A549 (cell line): ENCODE measurements at regions not wholly inside any gene's neighbourhood (a gene's known extent, or its start where the extent isn't known, plus 50 kb on each side); places are given as distances from the start of the nearest gene placed in this dataset.

Experiments
- ATAC-seq, 2 experiments: fragments of 200-7000 bp in 1 of 2; fragments of >200 bp in 1 of 2; cut with Nextera tagmentation in 1 of 2; cut with Tn5 transposase in 1 of 2; 3 replicates each; pipeline versions ENCODE4 v1.8.0 to v1.9.1; 2018 to 2020; ENCODE audit warnings: mild to moderate bottlenecking in 1 of 2, moderate library complexity in 1 of 2
- CTCF ChIA-PET: fragments of 300-600 bp; sonication (Branson Sonifier 250); formaldehyde crosslinking; extraction: SDS; loops from one replicate; lab custom pipeline; 2021; ENCODE audit warnings: antibody characterized with exemption, inconsistent platforms; lab: Yijun Ruan, JAX
- POLR2A ChIA-PET: fragments of 350-600 bp; formaldehyde crosslinking; extraction: SDS; loops from one replicate; lab custom pipeline; 2021; ENCODE audit warnings: antibody characterized with exemption, inconsistent platforms; lab: Yijun Ruan, JAX
- DNase-seq, 2 experiments: peaks; one replicate each; pipeline versions ENCODE4 v3.0.0 to v3.0.0-alpha.2; 2011 to 2016; ENCODE audit warnings: low read depth in 1 of 2, low spot score in 1 of 2
- FAIRE-seq: peaks from 2 replicates; lab custom pipeline; 2011; peaks lifted over from hg19 to GRCh38; lab: Jason Lieb, UNC
- H3K27ac ChIP-seq, 2 experiments: fragments of >200 bp; sonication (Bioruptor Twin); formaldehyde crosslinking; 3 replicates each; pipeline ENCODE4 v1.5.1; 2016 to 2017
- H3K4me1 ChIP-seq: fragments of >200 bp; sonication (Bioruptor Twin); formaldehyde crosslinking; 3 replicates; pipeline ENCODE4 v1.6.1; 2016
- H3K4me2 ChIP-seq: fragments of >200 bp; sonication (Bioruptor Twin); formaldehyde crosslinking; 3 replicates; pipeline ENCODE4 v1.6.1; 2016
- H3K4me3 ChIP-seq: fragments of >200 bp; sonication (Bioruptor Twin); formaldehyde crosslinking; 3 replicates; pipeline ENCODE4 v1.5.1; 2016
- H3K9me3 ChIP-seq: fragments of >200 bp; sonication (Bioruptor Twin); formaldehyde crosslinking; 3 replicates; pipeline ENCODE4 v1.6.1; 2016
- ATOH8 ChIP-seq: fragments of 250-450 bp; sonication (Bioruptor Pico); IDR thresholded peaks from 2 replicates; pipeline ENCODE4 v1.5.0; 2020; ENCODE audit warnings: low read depth, mild to moderate bottlenecking, moderate library complexity
- BCL3 ChIP-seq: fragments of >200 bp; sonication (Bioruptor Twin); formaldehyde crosslinking; IDR thresholded peaks from 3 replicates; pipeline ENCODE4 v1.6.1; 2016
- CTCF ChIP-seq: fragments of >200 bp; sonication (Bioruptor Twin); formaldehyde crosslinking; IDR thresholded peaks from 3 replicates; pipeline ENCODE4 v1.5.1; 2016
- EHMT2 ChIP-seq: fragments of 200-600 bp; sonication (generic); IDR thresholded peaks from 2 replicates; pipeline ENCODE4 v1.6.1; 2016; ENCODE audit warnings: antibody characterized with exemption, low read depth, mild to moderate bottlenecking, moderate library complexity
- EP300 ChIP-seq, 2 experiments: fragments of >200 bp; sonication (Bioruptor Twin); formaldehyde crosslinking; IDR thresholded peaks; 2 replicates in 1 of 2; 3 replicates in 1 of 2; pipeline ENCODE4 v1.6.1; 2016 to 2017
- ESRRA ChIP-seq: fragments of 150-350 bp; IDR thresholded peaks from 2 replicates; pipeline ENCODE4 v1.6.1; 2014; ENCODE audit warnings: mild to moderate bottlenecking, low read length, borderline replicate concordance
- HES2 ChIP-seq: fragments of >200 bp; sonication (Bioruptor Twin); formaldehyde crosslinking; IDR thresholded peaks from 2 replicates; pipeline ENCODE4 v1.6.1; 2016
- HOXA7 ChIP-seq: fragments of 250-450 bp; sonication (Bioruptor Pico); IDR thresholded peaks from 2 replicates; pipeline ENCODE4 v1.5.0; 2020; ENCODE audit warnings: mild to moderate bottlenecking, moderate library complexity
- HOXB13 ChIP-seq: fragments of 250-450 bp; sonication (Bioruptor Pico); IDR thresholded peaks from 2 replicates; pipeline ENCODE4 v1.5.0; 2020; ENCODE audit warnings: low read depth, mild to moderate bottlenecking, moderate library complexity
- HOXB5 ChIP-seq: fragments of 250-450 bp; sonication (Bioruptor Pico); IDR thresholded peaks from 2 replicates; pipeline ENCODE4 v1.5.0; 2020; ENCODE audit warnings: mild to moderate bottlenecking, moderate library complexity
- JUN ChIP-seq, 2 experiments: fragments of >200 bp; sonication (Bioruptor Twin); formaldehyde crosslinking; IDR thresholded peaks; 2 replicates in 1 of 2; 3 replicates in 1 of 2; pipeline ENCODE4 v1.6.1; 2016 to 2017
- JUNB ChIP-seq: fragments of >200 bp; sonication (Bioruptor Twin); formaldehyde crosslinking; IDR thresholded peaks from 2 replicates; pipeline ENCODE4 v1.6.1; 2016
- KDM5A ChIP-seq: fragments of 200-600 bp; sonication (generic); IDR thresholded peaks from 2 replicates; pipeline ENCODE4 v1.6.1; 2016; ENCODE audit warnings: antibody characterized with exemption, mild to moderate bottlenecking
- MYC ChIP-seq: IDR thresholded peaks from 2 replicates; pipeline ENCODE4 v1.6.1; 2012; ENCODE audit warnings: mild to moderate bottlenecking, inconsistent platforms, low read length, improper control_type of control experiment, borderline replicate concordance
- NFE2L2 ChIP-seq: fragments of 150-350 bp; conservative IDR thresholded peaks from 2 replicates; pipeline ENCODE4 v1.6.1; 2014; ENCODE audit warnings: low read length
- NPAS2 ChIP-seq: fragments of 250-450 bp; sonication (Bioruptor Pico); IDR thresholded peaks from 2 replicates; pipeline ENCODE4 v1.8.0; 2022; ENCODE audit warnings: mild to moderate bottlenecking, moderate library complexity, borderline replicate concordance
- NR3C1 ChIP-seq: fragments of >200 bp; sonication (Bioruptor Twin); formaldehyde crosslinking; IDR thresholded peaks from 3 replicates; pipeline ENCODE4 v1.6.1; 2017
- PHF8 ChIP-seq: fragments of 200-600 bp; sonication (generic); IDR thresholded peaks from 2 replicates; pipeline ENCODE4 v1.6.1; 2016; ENCODE audit warnings: low read depth, mild to moderate bottlenecking, antibody characterized with exemption, moderate library complexity, borderline replicate concordance
- POLR2A ChIP-seq: IDR thresholded peaks from 2 replicates; pipeline ENCODE4 v1.6.1; 2012; ENCODE audit warnings: mild to moderate bottlenecking, low read length
- RARB ChIP-seq: fragments of 250-450 bp; sonication (Bioruptor Pico); IDR thresholded peaks from 2 replicates; pipeline ENCODE4 v1.8.0; 2021; ENCODE audit warnings: mild to moderate bottlenecking, moderate library complexity
- RNF2 ChIP-seq: fragments of 200-600 bp; sonication (generic); IDR thresholded peaks from 2 replicates; pipeline ENCODE4 v1.6.1; 2016; ENCODE audit warnings: low read depth, mild to moderate bottlenecking, antibody characterized with exemption, moderate library complexity, borderline replicate concordance
- SMC3 ChIP-seq: fragments of >200 bp; sonication (Bioruptor Twin); formaldehyde crosslinking; IDR thresholded peaks from 3 replicates; pipeline ENCODE4 v1.6.1; 2018; ENCODE audit warnings: inconsistent platforms
- ZC3H11A ChIP-seq: fragments of 450-650 bp; IDR thresholded peaks from 2 replicates; pipeline ENCODE4 v1.6.1; 2014; ENCODE audit warnings: antibody characterized with exemption, mild to moderate bottlenecking
- ZFP36 ChIP-seq: fragments of 450-650 bp; IDR thresholded peaks from 2 replicates; pipeline ENCODE4 v1.6.1; 2014; ENCODE audit warnings: borderline replicate concordance; ENCODE audit not compliant: partially characterized antibody
- ZSCAN20 ChIP-seq: fragments of 250-450 bp; sonication (Bioruptor Pico); IDR thresholded peaks from 2 replicates; pipeline ENCODE4 v1.8.0; 2022; ENCODE audit warnings: mild to moderate bottlenecking, moderate library complexity
- TF ChIP-seq, protein P1 (sequence below): IDR thresholded peaks from 2 replicates; pipeline ENCODE4 v1.6.1; 2012
- TF ChIP-seq, protein P2 (sequence below): fragments of 150-350 bp; IDR thresholded peaks from 2 replicates; pipeline ENCODE4 v1.6.1; 2014; ENCODE audit warnings: low read depth, mild to moderate bottlenecking, low read length
- TF ChIP-seq, protein P3 (sequence below): fragments of 200-600 bp; sonication (generic); IDR thresholded peaks from 2 replicates; pipeline ENCODE4 v1.6.1; 2016; ENCODE audit warnings: antibody characterized with exemption, mild to moderate bottlenecking, moderate library complexity

DNA sequence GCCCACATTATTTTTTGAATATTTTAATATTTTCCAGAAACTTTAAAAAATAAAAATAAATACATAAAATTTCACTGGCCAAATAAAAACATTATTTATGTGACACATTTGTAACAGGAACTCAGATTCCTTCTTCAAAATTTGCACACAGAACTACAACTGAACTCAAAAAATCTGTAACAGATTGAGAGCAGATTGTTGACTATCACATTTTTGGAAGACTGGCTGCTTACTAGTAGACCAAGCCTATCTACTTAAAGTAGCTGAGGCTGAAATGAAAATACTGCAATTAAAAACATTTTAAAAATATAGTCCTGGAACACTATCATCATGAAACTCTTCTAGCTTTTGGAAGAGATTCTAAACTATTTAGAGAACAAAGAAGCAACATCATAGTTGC is 203.9 kb downstream of the SH3BGRL start:
- Histone ChIP-seq H3K4me1 (no peaks in the 10 kb centered on the region), H3K27ac (no peak overlapping the region), H3K4me2 (no peak overlapping the region), H3K4me3 (no peak overlapping the region), H3K9me3 (no peaks in the 10 kb centered on the region)
- FAIRE-seq (no peak), ATAC-seq (no peak), DNase-seq (no peak)
- TF ChIP-seq SMC3 (no peak), RNF2 (no peak), JUNB (no peak), JUN (IDR thresholded peaks at IDR 0.05) (no peak), EP300 (IDR thresholded peaks at IDR 0.05) (no peak), ZC3H11A (no peak), ZSCAN20 (CRISPR knock-in tag) (no peak), NR3C1 (no peak), NFE2L2 (no peak), HES2 (no peak), PHF8 (no peak)
- TF ChIP-seq, protein P1, sequence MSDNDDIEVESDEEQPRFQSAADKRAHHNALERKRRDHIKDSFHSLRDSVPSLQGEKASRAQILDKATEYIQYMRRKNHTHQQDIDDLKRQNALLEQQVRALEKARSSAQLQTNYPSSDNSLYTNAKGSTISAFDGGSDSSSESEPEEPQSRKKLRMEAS, result no peak
- TF ChIP-seq, protein P2, sequence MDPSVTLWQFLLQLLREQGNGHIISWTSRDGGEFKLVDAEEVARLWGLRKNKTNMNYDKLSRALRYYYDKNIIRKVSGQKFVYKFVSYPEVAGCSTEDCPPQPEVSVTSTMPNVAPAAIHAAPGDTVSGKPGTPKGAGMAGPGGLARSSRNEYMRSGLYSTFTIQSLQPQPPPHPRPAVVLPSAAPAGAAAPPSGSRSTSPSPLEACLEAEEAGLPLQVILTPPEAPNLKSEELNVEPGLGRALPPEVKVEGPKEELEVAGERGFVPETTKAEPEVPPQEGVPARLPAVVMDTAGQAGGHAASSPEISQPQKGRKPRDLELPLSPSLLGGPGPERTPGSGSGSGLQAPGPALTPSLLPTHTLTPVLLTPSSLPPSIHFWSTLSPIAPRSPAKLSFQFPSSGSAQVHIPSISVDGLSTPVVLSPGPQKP, result no peak
- CTCF ChIA-PET, result no interaction called here
- POLR2A ChIA-PET, result no interaction called here

DNA sequence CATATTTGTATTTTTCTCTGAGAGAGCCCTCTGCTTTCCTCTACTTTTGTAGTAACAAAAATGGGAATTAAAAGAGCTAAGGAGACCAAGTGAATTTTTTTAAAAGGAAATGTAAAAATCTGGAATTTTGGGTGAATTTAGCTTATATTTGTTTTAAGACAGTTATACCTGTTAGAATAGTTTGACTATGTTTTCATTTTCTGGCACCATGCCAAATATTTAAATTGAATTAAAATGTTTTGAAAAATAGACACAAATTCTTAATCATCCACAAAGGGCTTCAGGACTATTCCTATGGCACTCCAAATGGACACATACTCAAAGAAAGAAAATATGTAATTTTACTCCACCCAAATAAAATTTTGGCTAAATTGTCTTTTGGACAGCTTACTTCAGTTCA is 209.6 kb downstream of the SH3BGRL start:
- H3K27ac ChIP-seq, result no peak overlapping the region
- H3K4me3 ChIP-seq, result no peak overlapping the region
- no peak for DNase-seq
- no peaks in the 10 kb centered on the region for H3K4me1 ChIP-seq
- no peaks in the 10 kb centered on the region for H3K9me3 ChIP-seq
- TF ChIP-seq, protein P3, sequence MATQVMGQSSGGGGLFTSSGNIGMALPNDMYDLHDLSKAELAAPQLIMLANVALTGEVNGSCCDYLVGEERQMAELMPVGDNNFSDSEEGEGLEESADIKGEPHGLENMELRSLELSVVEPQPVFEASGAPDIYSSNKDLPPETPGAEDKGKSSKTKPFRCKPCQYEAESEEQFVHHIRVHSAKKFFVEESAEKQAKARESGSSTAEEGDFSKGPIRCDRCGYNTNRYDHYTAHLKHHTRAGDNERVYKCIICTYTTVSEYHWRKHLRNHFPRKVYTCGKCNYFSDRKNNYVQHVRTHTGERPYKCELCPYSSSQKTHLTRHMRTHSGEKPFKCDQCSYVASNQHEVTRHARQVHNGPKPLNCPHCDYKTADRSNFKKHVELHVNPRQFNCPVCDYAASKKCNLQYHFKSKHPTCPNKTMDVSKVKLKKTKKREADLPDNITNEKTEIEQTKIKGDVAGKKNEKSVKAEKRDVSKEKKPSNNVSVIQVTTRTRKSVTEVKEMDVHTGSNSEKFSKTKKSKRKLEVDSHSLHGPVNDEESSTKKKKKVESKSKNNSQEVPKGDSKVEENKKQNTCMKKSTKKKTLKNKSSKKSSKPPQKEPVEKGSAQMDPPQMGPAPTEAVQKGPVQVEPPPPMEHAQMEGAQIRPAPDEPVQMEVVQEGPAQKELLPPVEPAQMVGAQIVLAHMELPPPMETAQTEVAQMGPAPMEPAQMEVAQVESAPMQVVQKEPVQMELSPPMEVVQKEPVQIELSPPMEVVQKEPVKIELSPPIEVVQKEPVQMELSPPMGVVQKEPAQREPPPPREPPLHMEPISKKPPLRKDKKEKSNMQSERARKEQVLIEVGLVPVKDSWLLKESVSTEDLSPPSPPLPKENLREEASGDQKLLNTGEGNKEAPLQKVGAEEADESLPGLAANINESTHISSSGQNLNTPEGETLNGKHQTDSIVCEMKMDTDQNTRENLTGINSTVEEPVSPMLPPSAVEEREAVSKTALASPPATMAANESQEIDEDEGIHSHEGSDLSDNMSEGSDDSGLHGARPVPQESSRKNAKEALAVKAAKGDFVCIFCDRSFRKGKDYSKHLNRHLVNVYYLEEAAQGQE, result no peak
- no peak for TF ChIP-seq NPAS2 (CRISPR knock-in tag)
- TF ChIP-seq HOXA7, result no peak
- TF ChIP-seq ZFP36, result no peak
- no peak for TF ChIP-seq KDM5A
- no peak for TF ChIP-seq RNF2
- no peak for TF ChIP-seq ATOH8 (CRISPR knock-in tag)
- no peak for TF ChIP-seq POLR2A
- TF ChIP-seq PHF8, result no peak
- TF ChIP-seq BCL3, result no peak
- TF ChIP-seq MYC, result no peak
- no peak for TF ChIP-seq CTCF
- no peak for TF ChIP-seq ESRRA
- no peak for TF ChIP-seq HOXB13 (CRISPR knock-in tag)
- TF ChIP-seq EHMT2, result no peak
- no peak for TF ChIP-seq HOXB5 (CRISPR knock-in tag)
- no peak for TF ChIP-seq RARB (CRISPR knock-in tag)
- ATAC-seq, result no peak
- no peak for FAIRE-seq
- ChIA-PET CTCF (no interaction called here), POLR2A (no interaction called here)
- no peak overlapping the region for H3K4me2 ChIP-seq
